ENCODE measurements at regions not wholly inside any gene's neighbourhood (a gene's known extent, or its start where the extent isn't known, plus 50 kb on each side); places are given as distances from the start of the nearest gene placed in this dataset.

- TF ChIP-seq CTCF (IDR thresholded peaks at IDR 0.05; ENCODE audit: insufficient read depth, low read length) (no peak), POLR2AphosphoS5 (IDR thresholded peaks at IDR 0.05; ENCODE audit: low read depth) (no peak), REST (IDR thresholded peaks at IDR 0.05; ENCODE audit: insufficient replicate concordance, low read depth) (no peak), SPI1 (IDR thresholded peaks at IDR 0.05; ENCODE audit: borderline replicate concordance, low read depth) (no peak), GABPA (IDR thresholded peaks at IDR 0.05; ENCODE audit: low read depth) (no peak)
Measured at GRCh38 chr4:187302457-187303150, 578.9 kb upstream of the FAT1 start.
